ENCODE measurements at regions not wholly inside any gene's neighbourhood (a gene's known extent, or its start where the extent isn't known, plus 50 kb on each side); places are given as distances from the start of the nearest gene placed in this dataset.
"Not testable (repeated sequence)": the region's sequence is repeated elsewhere in the genome, so short reads cannot be mapped to it uniquely, and the experiment has no call there.

- intact Hi-C loops (cut with DNase I, micrococcal nuclease) = no loop called here
- ATAC-seq (no peak), DNase-seq (no peak)
Measured at GRCh38 chr6:114945392-114945791, 602.6 kb upstream of the HS3ST5 start.

DNA sequence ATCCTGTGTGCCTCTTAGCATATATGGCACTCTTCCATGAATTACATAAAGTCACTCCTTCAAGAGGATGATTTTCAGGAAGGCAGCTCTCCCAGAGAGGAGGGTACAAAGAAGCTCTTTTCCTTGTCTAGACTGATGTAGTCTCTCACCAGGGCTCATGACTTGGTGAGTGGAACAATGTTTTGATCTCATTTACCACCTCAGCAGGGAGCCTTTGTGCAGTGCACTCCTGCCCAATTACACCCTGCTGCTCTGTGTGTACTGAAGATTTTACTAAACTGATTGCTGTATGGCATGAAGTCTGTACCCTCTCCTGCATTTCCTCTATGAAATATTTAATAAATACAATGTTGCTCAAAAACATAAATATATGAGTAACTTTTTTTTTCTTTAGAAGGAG lies 598.3 kb upstream of the HS3ST5 start:
- intact Hi-C loops (cut with DNase I, micrococcal nuclease) = no loop called here
- no peak for DNase-seq
- no peak for ATAC-seq

- intact Hi-C loops (cut with DNase I, micrococcal nuclease) = no loop called here
- no peak for DNase-seq
- ATAC-seq = no peak
Measured at GRCh38 chr6:114940181-114940580, 597.4 kb upstream of the HS3ST5 start.

- ATAC-seq = no peak
- intact Hi-C loops (cut with DNase I, micrococcal nuclease) = no loop called here
- DNase-seq = no peak
Measured at GRCh38 chr6:114939630-114940029, 596.8 kb upstream of the HS3ST5 start.

GRCh38 chr6:114936080-114936479 lies 593.3 kb upstream of the HS3ST5 start:
- ATAC-seq = no peak
- DNase-seq = no peak
- intact Hi-C loops (cut with DNase I, micrococcal nuclease) = no loop called here

- DNase-seq = no peak
- intact Hi-C loops (cut with DNase I, micrococcal nuclease) = no loop called here
- ATAC-seq = no peak
Measured at GRCh38 chr6:114934079-114934478, 591.3 kb upstream of the HS3ST5 start.

DNA sequence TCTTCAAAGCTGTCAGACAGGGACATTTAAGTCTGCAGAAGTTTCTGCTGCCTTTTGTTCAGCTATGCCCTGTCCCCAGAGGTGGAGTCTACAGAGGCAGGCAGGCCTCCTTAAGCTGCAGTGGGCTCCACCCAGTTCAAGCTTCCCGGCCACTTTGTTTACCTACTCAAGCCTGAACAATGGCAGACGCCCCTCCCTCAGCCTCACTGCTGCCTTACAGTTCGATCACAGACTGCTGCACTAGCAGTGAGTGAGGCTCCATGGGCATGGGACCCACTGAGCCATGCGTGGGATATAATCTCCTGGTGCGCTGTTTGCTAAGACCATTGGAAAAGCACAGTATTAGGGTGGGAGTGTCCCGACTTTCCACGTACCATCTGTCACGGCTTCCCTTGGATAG lies 585.9 kb upstream of the HS3ST5 start:
- DNase-seq; ATAC-seq; intact Hi-C loops (cut with DNase I, micrococcal nuclease): not testable (repeated sequence)

DNA sequence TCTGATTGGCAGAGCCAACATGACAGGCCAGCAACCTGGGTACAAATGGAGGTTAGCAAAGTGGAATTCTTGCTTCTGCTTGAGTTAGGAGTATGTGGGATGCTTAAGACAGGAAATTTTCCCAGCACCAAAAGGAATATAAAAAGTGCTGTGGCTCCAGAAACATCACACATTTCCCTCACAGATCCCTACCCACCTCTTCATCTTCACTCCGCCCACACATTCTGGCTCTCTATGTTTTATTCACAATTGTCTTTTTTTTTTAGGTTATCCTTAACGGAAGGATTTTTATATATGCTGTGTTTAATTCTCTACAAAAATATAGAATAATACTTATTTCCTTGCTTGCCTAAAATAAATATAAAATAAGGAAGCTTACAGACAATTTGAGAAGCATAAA lies 563.3 kb upstream of the HS3ST5 start:
- intact Hi-C loops (cut with DNase I, micrococcal nuclease) = no loop called here
- ATAC-seq = no peak

GRCh38 chr6:114897536-114897935 lies 554.7 kb upstream of the HS3ST5 start:
- DNase-seq = no peak
- no peak for ATAC-seq
- intact Hi-C loops (cut with DNase I, micrococcal nuclease) = no loop called here

More for the DNA sequence above, 563.3 kb upstream of the HS3ST5 start:
- DNase-seq = no peak

- intact Hi-C loops (cut with DNase I, micrococcal nuclease) = no loop called here
Measured at GRCh38 chr6:114892211-114892610, 549.4 kb upstream of the HS3ST5 start.

DNA sequence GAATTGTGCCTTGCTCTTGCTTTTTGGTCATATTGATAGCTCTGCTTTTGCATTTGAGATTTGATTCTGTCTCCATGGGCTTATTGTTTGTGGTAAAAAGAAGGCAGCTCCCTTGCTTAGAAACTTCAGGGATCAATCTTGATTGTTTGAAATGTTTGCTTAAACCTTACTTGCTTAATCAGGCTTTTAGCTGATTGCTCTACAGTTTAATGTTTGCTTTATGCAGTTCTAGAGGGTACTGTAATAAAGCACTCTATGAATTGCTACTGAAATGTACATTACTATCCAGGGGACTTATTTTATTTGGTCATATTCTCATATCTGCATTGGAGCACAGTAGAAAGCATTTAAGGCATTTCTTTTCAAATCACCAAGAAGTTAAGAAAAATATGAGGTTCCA lies 545.4 kb upstream of the HS3ST5 start:
- no peak for DNase-seq
- intact Hi-C loops (cut with DNase I, micrococcal nuclease) = no loop called here
- ATAC-seq = no peak

More at GRCh38 chr6:114892211-114892610, 549.4 kb upstream of the HS3ST5 start:
- DNase-seq = no peak
- ATAC-seq = no peak

DNA sequence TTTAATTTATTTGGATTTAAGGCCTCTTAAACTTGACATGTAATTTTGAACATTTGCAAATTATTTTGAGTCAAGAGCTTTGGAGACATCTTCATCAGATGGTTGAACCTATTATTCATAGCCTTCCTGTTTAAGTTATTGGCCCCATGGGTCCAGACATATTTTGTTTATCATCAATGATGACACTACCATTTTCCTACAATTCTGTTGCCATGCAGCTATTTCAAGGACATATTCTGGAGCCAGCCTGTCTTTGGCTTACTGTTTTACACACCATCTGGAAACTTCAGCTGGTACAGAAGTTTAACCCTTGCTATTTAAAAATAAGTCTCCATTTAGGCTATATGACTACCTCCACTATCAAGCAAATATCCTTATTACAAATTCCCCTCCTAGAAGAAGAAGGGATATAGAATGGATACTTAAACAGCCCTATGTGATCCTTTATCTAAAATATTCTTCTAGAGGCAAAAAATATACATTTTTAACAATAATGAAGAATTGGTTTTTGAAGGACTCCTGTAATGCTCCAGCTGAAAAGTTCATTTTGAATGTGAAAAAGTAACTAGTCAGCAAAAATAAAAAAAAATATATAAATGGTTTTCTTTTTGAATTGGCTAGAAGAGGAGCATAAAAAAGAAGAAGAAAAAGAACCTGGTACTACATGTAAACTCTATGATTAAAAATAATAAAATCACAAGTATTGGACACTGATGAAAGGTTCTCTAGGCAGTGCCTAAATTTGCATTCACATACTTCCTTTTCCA lies 544.0 kb upstream of the HS3ST5 start:
- DNase-seq (no peak), ATAC-seq (no peak)
- intact Hi-C loops (cut with DNase I, micrococcal nuclease) = no loop called here

- intact Hi-C loops (cut with DNase I, micrococcal nuclease) = no loop called here
- no peak for ATAC-seq
- no peak for DNase-seq
Measured at GRCh38 chr6:114879693-114880092, 536.9 kb upstream of the HS3ST5 start.

GRCh38 chr6:114878091-114878490 lies 535.3 kb upstream of the HS3ST5 start:
- DNase-seq = no peak
- intact Hi-C loops (cut with DNase I, micrococcal nuclease) = no loop called here
- ATAC-seq = no peak

- intact Hi-C loops (cut with DNase I, micrococcal nuclease) = no loop called here
- ATAC-seq (no peak), DNase-seq (no peak)
Measured at GRCh38 chr6:114874410-114874809, 531.6 kb upstream of the HS3ST5 start.

GRCh38 chr6:114865506-114865905 lies 522.7 kb upstream of the HS3ST5 start:
- ATAC-seq; intact Hi-C loops (cut with DNase I, micrococcal nuclease); DNase-seq: not testable (repeated sequence)

- DNase-seq (no peak), ATAC-seq (no peak)
- intact Hi-C loops (cut with DNase I, micrococcal nuclease) = no loop called here
Measured at GRCh38 chr6:114863610-114864009, 520.8 kb upstream of the HS3ST5 start.

GRCh38 chr6:114862819-114863218 lies 520.0 kb upstream of the HS3ST5 start:
- intact Hi-C loops (cut with DNase I, micrococcal nuclease) = no loop called here
- no peak for DNase-seq
- no peak for ATAC-seq

- no peak for ATAC-seq
- intact Hi-C loops (cut with DNase I, micrococcal nuclease) = no loop called here
- no peak for DNase-seq
Measured at GRCh38 chr6:114862064-114862463, 519.2 kb upstream of the HS3ST5 start.

DNA sequence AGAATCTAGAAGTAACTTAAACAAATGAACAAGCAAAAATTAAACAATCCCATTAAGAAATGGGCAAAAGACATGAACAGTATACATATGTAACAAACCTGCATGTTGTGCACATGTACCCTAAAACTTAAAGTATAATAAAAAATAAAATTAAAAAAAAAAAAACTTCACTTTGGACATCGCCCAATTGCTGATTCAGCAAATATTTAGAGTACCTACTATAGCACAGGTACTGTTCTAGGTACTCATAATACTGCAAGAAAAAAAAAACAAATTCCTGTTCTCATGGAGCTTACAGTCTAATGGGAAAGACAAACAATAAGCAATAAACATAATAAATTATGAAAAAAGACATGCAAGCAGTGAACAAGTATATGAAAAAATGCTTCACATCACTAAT lies 501.5 kb upstream of the HS3ST5 start:
- ATAC-seq = no peak
- no peak for DNase-seq
- intact Hi-C loops (cut with DNase I, micrococcal nuclease) = no loop called here

DNA sequence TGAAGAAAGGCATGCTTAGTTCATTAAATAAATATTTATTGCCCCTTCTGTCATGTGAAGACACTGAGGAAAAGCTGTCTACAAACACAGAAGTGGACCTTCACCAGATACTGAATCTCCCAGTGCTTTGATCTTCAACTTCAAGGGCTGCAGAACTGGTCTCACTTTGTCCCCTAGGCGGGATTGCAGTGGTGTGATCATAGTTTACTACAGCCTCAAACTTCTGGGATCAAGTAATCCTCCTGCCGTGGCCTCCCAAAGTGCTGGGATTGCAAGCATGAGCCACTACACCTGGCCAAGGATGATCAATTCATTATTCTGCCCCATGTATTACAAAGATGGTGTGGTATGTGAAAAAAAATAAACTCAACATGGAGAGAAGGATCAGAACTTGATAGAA lies 496.2 kb upstream of the HS3ST5 start:
- no peak for ATAC-seq

More for the DNA sequence above, 496.2 kb upstream of the HS3ST5 start:
- intact Hi-C loops (cut with DNase I, micrococcal nuclease) = no loop called here
- DNase-seq = no peak

Measured in left colon (tissue), 2 donors.